BJ (cell line): ENCODE measurements at regions not wholly inside any gene's neighbourhood (a gene's known extent, or its start where the extent isn't known, plus 50 kb on each side); places are given as distances from the start of the nearest gene placed in this dataset.

Experiments
- CTCF ChIA-PET: fragments of 350-600 bp; formaldehyde crosslinking; extraction: SDS; loops from one replicate; lab custom pipeline; 2021; ENCODE audit warnings: antibody characterized with exemption, inconsistent platforms; lab: Yijun Ruan, JAX
- POLR2A ChIA-PET: fragments of 300-600 bp; sonication (Branson Sonifier 250); formaldehyde crosslinking; extraction: SDS; loops from one replicate; lab custom pipeline; 2021; ENCODE audit warnings: antibody characterized with exemption; lab: Charles Lee
- DNase-seq: peaks from one replicate; pipeline ENCODE4 v3.0.0-alpha.2; 2011; ENCODE audit warnings: low read depth
- H3K27me3 ChIP-seq: 2 replicates; pipeline ENCODE4 v1.6.0; 2011; ENCODE audit warnings: low read length; ENCODE audit not compliant: control insufficient read depth, insufficient read depth
- H3K36me3 ChIP-seq: 2 replicates; pipeline ENCODE4 v1.5.1; 2011; ENCODE audit warnings: low read length; ENCODE audit not compliant: control insufficient read depth, insufficient read depth
- H3K4me3 ChIP-seq: 2 replicates; pipeline ENCODE4 v1.5.1; 2011; ENCODE audit warnings: low read depth, mild to moderate bottlenecking, control low read depth, low read length
- CTCF ChIP-seq: IDR thresholded peaks from 2 replicates; pipeline ENCODE4 v1.5.1; 2011; ENCODE audit warnings: low read depth, mild to moderate bottlenecking, control low read depth, inconsistent platforms, low read length, moderate library complexity; ENCODE audit not compliant: insufficient read depth

GRCh38 chr1:157410457-157410856 is 141.9 kb downstream of the FCRL5 start:
- Histone ChIP-seq H3K4me3 (no peak overlapping the region), H3K27me3 (no peaks in the 10 kb centered on the region), H3K36me3 (no peaks in the 10 kb centered on the region)
- no peak for TF ChIP-seq CTCF
- ChIA-PET POLR2A (no interaction called here), CTCF (no interaction called here)
- no peak for DNase-seq

GRCh38 chr1:157409927-157410326 is 142.4 kb downstream of the FCRL5 start:
- TF ChIP-seq CTCF = no peak
- ChIA-PET POLR2A (no interaction called here), CTCF (no interaction called here)
- Histone ChIP-seq H3K27me3 (no peaks in the 10 kb centered on the region), H3K4me3 (no peak overlapping the region), H3K36me3 (no peaks in the 10 kb centered on the region)
- DNase-seq = no peak

- no peak for DNase-seq
Measured at GRCh38 chr1:157407917-157408525, 144.3 kb downstream of the FCRL5 start.

GRCh38 chr1:157407367-157407766 is 144.9 kb downstream of the FCRL5 start:
- ChIA-PET POLR2A (no interaction called here), CTCF (interaction anchor here (1.2 kb wide), 1 partner anchor 38 kb away, joined by 3 read pairs; no protein-coding TSS in a partner anchor)
- TF ChIP-seq CTCF = no peak
- Histone ChIP-seq H3K27me3 (no peaks in the 10 kb centered on the region), H3K36me3 (no peaks in the 10 kb centered on the region), H3K4me3 (no peak overlapping the region)
- no peak for DNase-seq

More at GRCh38 chr1:157407917-157408525, 144.3 kb downstream of the FCRL5 start:
- TF ChIP-seq CTCF = no peak
- Histone ChIP-seq H3K4me3 (no peak overlapping the region), H3K36me3 (no peaks in the 10 kb centered on the region), H3K27me3 (no peaks in the 10 kb centered on the region)
- POLR2A ChIA-PET = no interaction called here
- CTCF ChIA-PET = interaction anchor here (0.8 to 1.2 kb wide), 2 partner anchors 11 to 39 kb away, joined by 3 read pairs; no protein-coding TSS in a partner anchor

- ChIA-PET CTCF (interaction anchor here (1.6 kb wide), 2 partner anchors 25 to 42 kb away, joined by 3 to 6 read pairs; no protein-coding TSS in a partner anchor), POLR2A (no interaction called here)
- Histone ChIP-seq H3K4me3 (no peak overlapping the region), H3K27me3 (0 out of 2 replicates have a peak, but pooled peaks cover 1% of the 10 kb centered on the region), H3K36me3 (no peaks in the 10 kb centered on the region)
- DNase-seq = no peak
- no peak for TF ChIP-seq CTCF
Measured at GRCh38 chr1:157405662-157406061, 146.7 kb downstream of the FCRL5 start.
